WTC11 (cell line): ENCODE measurements at regions not wholly inside any gene's neighbourhood (a gene's known extent, or its start where the extent isn't known, plus 50 kb on each side); places are given as distances from the start of the nearest gene placed in this dataset.

Experiments used
- CREB1 ChIP-seq: sonication (generic); formaldehyde crosslinking; IDR thresholded peaks from 2 replicates; pipeline ENCODE4 v1.8.0; 2023; ENCODE audit warnings: mild to moderate bottlenecking, missing genetic modification reagents
- TF ChIP-seq, protein P1 (sequence below): fragments of 200-600 bp; IDR thresholded peaks from 2 replicates; pipeline ENCODE4 v1.8.0; 2022; ENCODE audit warnings: antibody characterized with exemption
- TF ChIP-seq, protein P2 (sequence below): sonication (generic); formaldehyde crosslinking; IDR thresholded peaks from 2 replicates; pipeline ENCODE4 v1.8.0; 2023; ENCODE audit warnings: missing genetic modification reagents

- TF ChIP-seq CREB1 = no peak
- TF ChIP-seq, protein P1, sequence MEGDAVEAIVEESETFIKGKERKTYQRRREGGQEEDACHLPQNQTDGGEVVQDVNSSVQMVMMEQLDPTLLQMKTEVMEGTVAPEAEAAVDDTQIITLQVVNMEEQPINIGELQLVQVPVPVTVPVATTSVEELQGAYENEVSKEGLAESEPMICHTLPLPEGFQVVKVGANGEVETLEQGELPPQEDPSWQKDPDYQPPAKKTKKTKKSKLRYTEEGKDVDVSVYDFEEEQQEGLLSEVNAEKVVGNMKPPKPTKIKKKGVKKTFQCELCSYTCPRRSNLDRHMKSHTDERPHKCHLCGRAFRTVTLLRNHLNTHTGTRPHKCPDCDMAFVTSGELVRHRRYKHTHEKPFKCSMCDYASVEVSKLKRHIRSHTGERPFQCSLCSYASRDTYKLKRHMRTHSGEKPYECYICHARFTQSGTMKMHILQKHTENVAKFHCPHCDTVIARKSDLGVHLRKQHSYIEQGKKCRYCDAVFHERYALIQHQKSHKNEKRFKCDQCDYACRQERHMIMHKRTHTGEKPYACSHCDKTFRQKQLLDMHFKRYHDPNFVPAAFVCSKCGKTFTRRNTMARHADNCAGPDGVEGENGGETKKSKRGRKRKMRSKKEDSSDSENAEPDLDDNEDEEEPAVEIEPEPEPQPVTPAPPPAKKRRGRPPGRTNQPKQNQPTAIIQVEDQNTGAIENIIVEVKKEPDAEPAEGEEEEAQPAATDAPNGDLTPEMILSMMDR = no peak
- TF ChIP-seq, protein P2, sequence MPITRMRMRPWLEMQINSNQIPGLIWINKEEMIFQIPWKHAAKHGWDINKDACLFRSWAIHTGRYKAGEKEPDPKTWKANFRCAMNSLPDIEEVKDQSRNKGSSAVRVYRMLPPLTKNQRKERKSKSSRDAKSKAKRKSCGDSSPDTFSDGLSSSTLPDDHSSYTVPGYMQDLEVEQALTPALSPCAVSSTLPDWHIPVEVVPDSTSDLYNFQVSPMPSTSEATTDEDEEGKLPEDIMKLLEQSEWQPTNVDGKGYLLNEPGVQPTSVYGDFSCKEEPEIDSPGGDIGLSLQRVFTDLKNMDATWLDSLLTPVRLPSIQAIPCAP (CRISPR knock-in tag) = no peak
Observed at GRCh38 chr7:156148547-156148946, 336.3 kb upstream of the SHH start.
